ENCODE measurements at regions not wholly inside any gene's neighbourhood (a gene's known extent, or its start where the extent isn't known, plus 50 kb on each side); places are given as distances from the start of the nearest gene placed in this dataset.

DNA sequence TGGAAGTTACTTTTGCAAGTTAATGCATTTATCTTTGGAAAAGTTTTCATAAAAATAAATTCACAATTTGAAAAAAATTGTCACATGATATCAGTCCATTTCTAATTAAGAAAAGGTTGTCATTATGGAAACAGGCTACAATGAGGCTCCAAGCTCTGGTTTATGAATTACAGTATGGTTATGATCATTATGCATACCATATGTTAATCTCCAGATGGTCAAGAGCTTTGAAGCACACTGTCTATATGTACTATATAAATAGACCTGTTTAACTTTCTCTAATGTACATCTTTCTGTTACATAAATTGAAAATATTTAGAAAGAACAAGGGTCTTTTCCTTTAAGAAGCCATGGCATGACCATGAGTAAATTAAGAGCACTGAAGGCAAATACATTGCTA, 2338.8 kb downstream of the PCDH7 start:
- Mint-ChIP-seq H3K4me3 (ENCODE audit: unreplicated experiment) (no peak overlapping the region), H3K9me3 (ENCODE audit: unreplicated experiment) (peaks cover 4% of the 10 kb centered on the region), H3K27ac (ENCODE audit: unreplicated experiment) (no peak overlapping the region), H3K27me3 (ENCODE audit: unreplicated experiment) (no peaks in the 10 kb centered on the region), H3K4me1 (ENCODE audit: unreplicated experiment) (peaks cover 24% of the 10 kb centered on the region), H3K36me3 (ENCODE audit: unreplicated experiment) (no peaks in the 10 kb centered on the region)
- TF ChIP-seq, protein P1, sequence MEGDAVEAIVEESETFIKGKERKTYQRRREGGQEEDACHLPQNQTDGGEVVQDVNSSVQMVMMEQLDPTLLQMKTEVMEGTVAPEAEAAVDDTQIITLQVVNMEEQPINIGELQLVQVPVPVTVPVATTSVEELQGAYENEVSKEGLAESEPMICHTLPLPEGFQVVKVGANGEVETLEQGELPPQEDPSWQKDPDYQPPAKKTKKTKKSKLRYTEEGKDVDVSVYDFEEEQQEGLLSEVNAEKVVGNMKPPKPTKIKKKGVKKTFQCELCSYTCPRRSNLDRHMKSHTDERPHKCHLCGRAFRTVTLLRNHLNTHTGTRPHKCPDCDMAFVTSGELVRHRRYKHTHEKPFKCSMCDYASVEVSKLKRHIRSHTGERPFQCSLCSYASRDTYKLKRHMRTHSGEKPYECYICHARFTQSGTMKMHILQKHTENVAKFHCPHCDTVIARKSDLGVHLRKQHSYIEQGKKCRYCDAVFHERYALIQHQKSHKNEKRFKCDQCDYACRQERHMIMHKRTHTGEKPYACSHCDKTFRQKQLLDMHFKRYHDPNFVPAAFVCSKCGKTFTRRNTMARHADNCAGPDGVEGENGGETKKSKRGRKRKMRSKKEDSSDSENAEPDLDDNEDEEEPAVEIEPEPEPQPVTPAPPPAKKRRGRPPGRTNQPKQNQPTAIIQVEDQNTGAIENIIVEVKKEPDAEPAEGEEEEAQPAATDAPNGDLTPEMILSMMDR (IDR thresholded peaks at IDR 0.05): no peak
- DNase-seq (ENCODE audit: extremely low spot score, unreplicated experiment): no peak

DNA sequence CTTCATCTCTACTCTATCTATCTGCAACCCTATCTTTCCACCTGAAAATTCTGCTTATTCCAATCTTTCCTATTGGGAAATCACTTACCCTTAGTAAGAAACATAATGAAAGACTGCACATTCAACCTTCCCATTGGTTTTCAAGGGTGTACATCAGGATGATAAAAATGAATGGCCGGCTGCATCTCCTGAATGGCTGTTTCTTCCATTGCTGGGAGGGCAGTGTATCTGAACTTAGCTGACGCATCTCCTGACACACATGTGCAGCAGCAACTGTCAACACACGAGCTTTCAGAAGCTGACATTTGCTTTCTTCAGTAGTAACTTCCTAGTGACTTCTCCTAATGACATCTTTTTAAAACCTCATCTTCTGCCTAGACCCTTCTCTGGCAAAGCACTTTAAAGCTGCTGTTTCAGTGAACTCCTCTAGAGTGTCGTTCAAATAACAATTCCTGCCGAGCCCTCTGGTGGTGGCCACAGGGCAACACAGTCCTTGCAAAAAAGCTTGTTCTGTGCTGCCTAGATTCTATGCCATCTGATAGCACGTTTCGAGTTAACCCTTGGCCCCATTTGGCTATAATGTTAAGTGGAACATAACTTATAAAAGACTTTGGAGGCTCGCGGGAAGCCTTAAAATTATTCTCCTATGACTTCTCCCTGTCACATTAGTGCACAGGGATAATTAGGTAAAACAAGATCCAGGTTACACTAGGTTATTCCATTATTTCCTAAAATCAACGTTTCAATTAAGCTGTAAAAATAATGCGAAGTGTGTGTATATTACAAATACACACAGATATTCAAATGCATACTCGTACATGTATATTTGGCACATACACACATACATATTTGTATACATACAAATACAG, 2340.7 kb downstream of the PCDH7 start:
- H3K27me3 Mint-ChIP-seq (ENCODE audit: unreplicated experiment): no peaks in the 10 kb centered on the region
- H3K4me1 Mint-ChIP-seq (ENCODE audit: unreplicated experiment): peaks cover 28% of the 10 kb centered on the region
- H3K27ac Mint-ChIP-seq (ENCODE audit: unreplicated experiment): no peak overlapping the region
- no peak overlapping the region for H3K4me3 Mint-ChIP-seq (ENCODE audit: unreplicated experiment)
- H3K36me3 Mint-ChIP-seq (ENCODE audit: unreplicated experiment): no peaks in the 10 kb centered on the region
- DNase-seq (ENCODE audit: extremely low spot score, unreplicated experiment): peak; percentile 85
- peaks cover 4% of the 10 kb centered on the region for H3K9me3 Mint-ChIP-seq (ENCODE audit: unreplicated experiment)
- TF ChIP-seq, protein P1 (IDR thresholded peaks at IDR 0.05): peak; percentile 85

DNA sequence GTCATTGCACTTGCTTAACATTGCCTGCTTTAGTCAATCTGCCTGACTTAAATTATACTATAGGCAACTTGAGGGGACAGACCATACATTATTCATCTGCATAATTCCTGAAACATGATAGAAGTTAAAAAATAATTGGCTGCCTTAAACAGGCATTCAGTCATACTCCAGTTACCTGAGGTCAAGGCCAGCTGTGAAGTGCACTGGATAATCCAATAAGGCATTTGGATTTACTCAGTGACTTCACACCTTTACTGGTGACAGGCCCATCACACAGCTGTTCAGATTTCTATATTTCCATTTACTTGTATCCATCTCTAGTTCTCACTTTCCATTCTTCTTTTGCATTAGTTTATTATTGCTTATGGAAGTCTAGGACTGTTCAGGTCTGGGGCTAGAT, 2341.6 kb downstream of the PCDH7 start:
- no peaks in the 10 kb centered on the region for H3K27me3 Mint-ChIP-seq (ENCODE audit: unreplicated experiment)
- no peak overlapping the region for H3K4me3 Mint-ChIP-seq (ENCODE audit: unreplicated experiment)
- peaks cover 28% of the 10 kb centered on the region for H3K4me1 Mint-ChIP-seq (ENCODE audit: unreplicated experiment)
- no peak for DNase-seq (ENCODE audit: extremely low spot score, unreplicated experiment)
- TF ChIP-seq, protein P1 (IDR thresholded peaks at IDR 0.05): no peak
- H3K36me3 Mint-ChIP-seq (ENCODE audit: unreplicated experiment): no peaks in the 10 kb centered on the region
- no peak overlapping the region for H3K27ac Mint-ChIP-seq (ENCODE audit: unreplicated experiment)
- H3K9me3 Mint-ChIP-seq (ENCODE audit: unreplicated experiment): peaks cover 4% of the 10 kb centered on the region

DNA sequence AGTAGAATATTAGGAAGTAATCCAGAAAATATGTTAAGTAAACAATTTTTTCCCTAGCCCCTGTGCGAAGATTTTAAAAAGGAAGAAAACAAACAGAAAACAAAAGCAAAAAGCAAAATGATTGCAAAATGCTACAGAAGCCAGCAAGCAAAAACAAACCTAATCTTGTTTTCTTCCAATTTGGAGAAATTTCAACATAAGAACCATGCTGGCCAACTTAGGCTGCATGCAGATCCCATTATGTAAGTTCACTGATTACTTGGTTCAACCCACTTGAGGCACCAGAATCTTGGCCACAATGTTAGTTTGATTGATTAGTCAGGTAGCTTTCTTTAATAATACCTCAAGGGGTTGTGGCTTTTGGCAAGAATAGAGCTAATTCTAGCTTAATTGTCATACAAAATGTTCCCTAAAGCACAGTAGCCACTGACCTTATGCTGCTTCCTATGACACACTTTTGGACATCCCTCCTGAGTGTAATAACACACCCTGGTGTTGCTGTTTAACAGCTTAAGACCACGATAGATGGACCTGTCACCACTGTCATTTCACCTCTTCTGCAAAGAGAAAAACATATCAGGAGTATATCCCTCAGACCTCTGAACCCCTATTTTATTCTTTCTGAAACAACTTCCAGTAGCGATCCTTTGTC, 2342.1 kb downstream of the PCDH7 start:
- H3K27ac Mint-ChIP-seq (ENCODE audit: unreplicated experiment): no peak overlapping the region
- no peak for DNase-seq (ENCODE audit: extremely low spot score, unreplicated experiment)
- no peak overlapping the region for H3K4me3 Mint-ChIP-seq (ENCODE audit: unreplicated experiment)
- TF ChIP-seq, protein P1 (IDR thresholded peaks at IDR 0.05): no peak
- no peaks in the 10 kb centered on the region for H3K27me3 Mint-ChIP-seq (ENCODE audit: unreplicated experiment)
- H3K4me1 Mint-ChIP-seq (ENCODE audit: unreplicated experiment): peaks cover 31% of the 10 kb centered on the region
- H3K9me3 Mint-ChIP-seq (ENCODE audit: unreplicated experiment): peaks cover 4% of the 10 kb centered on the region
- no peaks in the 10 kb centered on the region for H3K36me3 Mint-ChIP-seq (ENCODE audit: unreplicated experiment)

GRCh38 chr4:33063241-33063640, 2343.1 kb downstream of the PCDH7 start:
- Mint-ChIP-seq H3K4me1 (ENCODE audit: unreplicated experiment) (peaks cover 36% of the 10 kb centered on the region), H3K9me3 (ENCODE audit: unreplicated experiment) (peaks cover 4% of the 10 kb centered on the region), H3K36me3 (ENCODE audit: unreplicated experiment) (no peaks in the 10 kb centered on the region), H3K27me3 (ENCODE audit: unreplicated experiment) (no peaks in the 10 kb centered on the region), H3K27ac (ENCODE audit: unreplicated experiment) (peak overlapping the region; percentile 63), H3K4me3 (ENCODE audit: unreplicated experiment) (no peak overlapping the region)
- no peak for DNase-seq (ENCODE audit: extremely low spot score, unreplicated experiment)
- TF ChIP-seq, protein P1 (IDR thresholded peaks at IDR 0.05): no peak
